MM.1S (cell line): ENCODE measurements at regions not wholly inside any gene's neighbourhood (a gene's known extent, or its start where the extent isn't known, plus 50 kb on each side); places are given as distances from the start of the nearest gene placed in this dataset.

ENCODE experiments used
- DNase-seq: peaks from one replicate; pipeline ENCODE4 v3.0.0-alpha.2; 2015
- H2AFZ ChIP-seq: fragments of 300-600 bp; sonication (generic); 2 replicates; pipeline ENCODE4 v1.6.0; 2016; ENCODE audit warnings: antibody characterized with exemption, low read length
- H3F3A ChIP-seq: fragments of 300-600 bp; sonication (generic); 2 replicates; pipeline ENCODE4 v1.6.1; 2016; ENCODE audit warnings: mild to moderate bottlenecking, antibody characterized with exemption, low read length, moderate library complexity, mixed read lengths; ENCODE audit not compliant: insufficient read depth
- H3K27ac ChIP-seq: fragments of 300-600 bp; sonication (generic); 2 replicates; pipeline ENCODE4 v1.5.1; 2016; ENCODE audit warnings: mild to moderate bottlenecking, low read length
- H3K27me3 ChIP-seq: fragments of 300-600 bp; sonication (generic); replicated peaks from 2 replicates; pipeline ENCODE4 v1.6.0; 2016; ENCODE audit warnings: low read length; ENCODE audit not compliant: insufficient read depth
- H3K36me3 ChIP-seq: fragments of 300-600 bp; sonication (generic); replicated peaks from 2 replicates; pipeline ENCODE4 v1.6.1; 2016; ENCODE audit warnings: mild to moderate bottlenecking, low read length, mixed read lengths; ENCODE audit not compliant: insufficient read depth
- H3K4me1 ChIP-seq: fragments of 300-600 bp; sonication (generic); 2 replicates; pipeline ENCODE4 v1.6.1; 2016; ENCODE audit warnings: low read length, mixed read lengths
- H3K4me2 ChIP-seq: fragments of 300-600 bp; sonication (generic); 2 replicates; pipeline ENCODE4 v1.6.0; 2016; ENCODE audit warnings: low read depth, low read length
- H3K4me3 ChIP-seq: fragments of 300-600 bp; sonication (generic); 2 replicates; pipeline ENCODE4 v1.5.1; 2016; ENCODE audit warnings: low read length, mixed read lengths
- H3K79me2 ChIP-seq: fragments of 300-600 bp; sonication (generic); 2 replicates; pipeline ENCODE4 v1.6.1; 2016; ENCODE audit warnings: mixed run types, low read length, mixed read lengths
- H3K9ac ChIP-seq: fragments of 300-600 bp; sonication (generic); 2 replicates; pipeline ENCODE4 v1.6.1; 2016; ENCODE audit warnings: low read length, mixed read lengths
- H3K9me2 ChIP-seq: fragments of 300-600 bp; sonication (generic); replicated peaks from 2 replicates; pipeline ENCODE4 v1.6.1; 2016; ENCODE audit warnings: mild to moderate bottlenecking, low read length, mixed read lengths; ENCODE audit not compliant: insufficient read depth
- H3K9me3 ChIP-seq: fragments of 300-600 bp; sonication (generic); replicated peaks from 2 replicates; pipeline ENCODE4 v1.6.1; 2016; ENCODE audit warnings: mild to moderate bottlenecking, low read length, mixed read lengths; ENCODE audit not compliant: insufficient read depth
- H4K20me1 ChIP-seq: fragments of 300-600 bp; sonication (generic); 2 replicates; pipeline ENCODE4 v1.6.1; 2016; ENCODE audit warnings: mild to moderate bottlenecking, low read length, moderate library complexity, mixed read lengths; ENCODE audit not compliant: insufficient read depth
- EZH2 ChIP-seq: fragments of 300-600 bp; sonication (generic); optimal IDR thresholded peaks from 2 replicates; pipeline ENCODE3; 2017; ENCODE audit warnings: low read depth, mild to moderate bottlenecking, antibody characterized with exemption, low read length, mixed read lengths
- EZH2phosphoT487 ChIP-seq: fragments of 300-600 bp; sonication (generic); IDR thresholded peaks from 2 replicates; pipeline ENCODE4 v1.6.1; 2018; ENCODE audit warnings: antibody characterized with exemption, low read length
- TF ChIP-seq, protein P1 (sequence below): fragments of 300-600 bp; sonication (generic); IDR thresholded peaks from 2 replicates; pipeline ENCODE4 v1.5.1; 2016; ENCODE audit warnings: antibody characterized with exemption, low read length, mixed read lengths

- Histone ChIP-seq H3K4me2 (no peak overlapping the region), H3K9ac (no peak overlapping the region), H3F3A (no peaks in the 10 kb centered on the region), H3K4me1 (no peaks in the 10 kb centered on the region), H2AFZ (no peak overlapping the region), H3K79me2 (no peaks in the 10 kb centered on the region), H3K9me3 (no peaks in the 10 kb centered on the region), H4K20me1 (no peaks in the 10 kb centered on the region), H3K27me3 (peaks cover 38% of the 10 kb centered on the region), H3K4me3 (no peak overlapping the region), H3K9me2 (no peaks in the 10 kb centered on the region), H3K27ac (no peak overlapping the region), H3K36me3 (no peaks in the 10 kb centered on the region)
- TF ChIP-seq EZH2, result no peak
- TF ChIP-seq EZH2phosphoT487, result no peak
- TF ChIP-seq, protein P1, sequence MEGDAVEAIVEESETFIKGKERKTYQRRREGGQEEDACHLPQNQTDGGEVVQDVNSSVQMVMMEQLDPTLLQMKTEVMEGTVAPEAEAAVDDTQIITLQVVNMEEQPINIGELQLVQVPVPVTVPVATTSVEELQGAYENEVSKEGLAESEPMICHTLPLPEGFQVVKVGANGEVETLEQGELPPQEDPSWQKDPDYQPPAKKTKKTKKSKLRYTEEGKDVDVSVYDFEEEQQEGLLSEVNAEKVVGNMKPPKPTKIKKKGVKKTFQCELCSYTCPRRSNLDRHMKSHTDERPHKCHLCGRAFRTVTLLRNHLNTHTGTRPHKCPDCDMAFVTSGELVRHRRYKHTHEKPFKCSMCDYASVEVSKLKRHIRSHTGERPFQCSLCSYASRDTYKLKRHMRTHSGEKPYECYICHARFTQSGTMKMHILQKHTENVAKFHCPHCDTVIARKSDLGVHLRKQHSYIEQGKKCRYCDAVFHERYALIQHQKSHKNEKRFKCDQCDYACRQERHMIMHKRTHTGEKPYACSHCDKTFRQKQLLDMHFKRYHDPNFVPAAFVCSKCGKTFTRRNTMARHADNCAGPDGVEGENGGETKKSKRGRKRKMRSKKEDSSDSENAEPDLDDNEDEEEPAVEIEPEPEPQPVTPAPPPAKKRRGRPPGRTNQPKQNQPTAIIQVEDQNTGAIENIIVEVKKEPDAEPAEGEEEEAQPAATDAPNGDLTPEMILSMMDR, result no peak
- DNase-seq, result no peak
Observed at GRCh38 chr6:41419385-41419784, 84.0 kb downstream of the NCR2 start.

DNA sequence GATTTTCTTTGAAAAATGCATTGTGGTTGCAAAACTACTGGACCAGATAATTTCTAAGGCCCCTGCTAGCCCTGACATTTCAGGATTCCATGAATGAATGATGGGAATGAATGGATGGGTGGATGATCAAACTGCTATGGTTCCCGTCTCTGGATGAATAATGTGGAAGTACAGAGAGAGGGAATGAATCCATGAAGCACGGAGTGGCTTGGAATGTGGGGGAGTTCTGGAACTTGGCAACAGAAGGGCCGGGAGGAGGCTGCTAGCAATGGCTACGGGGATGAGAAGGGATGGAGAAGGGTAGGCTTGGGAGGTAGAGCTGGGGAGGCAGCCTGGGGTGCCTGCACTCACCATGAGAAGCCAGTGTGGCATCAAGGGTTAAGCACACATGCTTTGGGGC lies 84.8 kb downstream of the NCR2 start:
- Histone ChIP-seq H2AFZ (no peak overlapping the region), H3K79me2 (no peaks in the 10 kb centered on the region), H3K27ac (no peak overlapping the region), H4K20me1 (no peaks in the 10 kb centered on the region), H3K4me1 (no peaks in the 10 kb centered on the region), H3F3A (no peaks in the 10 kb centered on the region), H3K9ac (no peak overlapping the region), H3K27me3 (peaks cover 33% of the 10 kb centered on the region), H3K9me3 (no peaks in the 10 kb centered on the region), H3K4me2 (no peak overlapping the region), H3K36me3 (no peaks in the 10 kb centered on the region), H3K4me3 (no peak overlapping the region), H3K9me2 (no peaks in the 10 kb centered on the region)
- TF ChIP-seq EZH2, result no peak
- TF ChIP-seq, protein P1, result no peak
- no peak for TF ChIP-seq EZH2phosphoT487
- DNase-seq, result no peak

DNA sequence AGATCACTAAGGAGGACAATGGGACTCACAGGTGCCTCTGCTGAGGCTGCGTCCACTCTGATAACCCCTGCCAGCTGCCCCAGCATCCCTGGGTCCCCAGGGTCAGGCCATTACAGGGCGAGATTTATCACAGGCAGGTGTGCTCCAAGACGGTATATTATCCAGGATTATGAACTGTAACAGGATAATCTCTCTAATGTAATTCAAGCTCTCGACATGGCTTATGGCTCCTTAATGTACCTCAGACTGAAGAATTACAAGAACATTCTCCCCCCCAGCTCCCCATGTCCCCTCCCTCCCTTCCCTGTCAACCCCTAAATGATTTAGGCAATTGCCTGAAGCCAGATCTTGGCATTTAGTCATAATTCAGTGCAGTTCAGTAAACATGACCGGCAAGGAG lies 86.8 kb downstream of the NCR2 start:
- Histone ChIP-seq H3F3A (no peaks in the 10 kb centered on the region), H3K4me2 (no peak overlapping the region), H3K27me3 (peaks cover 33% of the 10 kb centered on the region), H4K20me1 (no peaks in the 10 kb centered on the region), H3K27ac (no peak overlapping the region), H3K79me2 (no peaks in the 10 kb centered on the region), H3K9me2 (no peaks in the 10 kb centered on the region), H3K9me3 (no peaks in the 10 kb centered on the region), H3K4me3 (no peak overlapping the region), H3K4me1 (no peaks in the 10 kb centered on the region), H3K36me3 (no peaks in the 10 kb centered on the region), H3K9ac (no peak overlapping the region), H2AFZ (no peak overlapping the region)
- TF ChIP-seq EZH2phosphoT487, result no peak
- TF ChIP-seq, protein P1, result no peak
- DNase-seq, result no peak

GRCh38 chr6:41423002-41423401 lies 87.6 kb downstream of the NCR2 start:
- H4K20me1 ChIP-seq, result no peaks in the 10 kb centered on the region
- H3K9me3 ChIP-seq, result no peaks in the 10 kb centered on the region
- no peaks in the 10 kb centered on the region for H3F3A ChIP-seq
- TF ChIP-seq EZH2phosphoT487 (no peak), EZH2 (no peak)
- TF ChIP-seq, protein P1, result no peak
- H3K79me2 ChIP-seq, result no peaks in the 10 kb centered on the region
- DNase-seq, result no peak
- peaks cover 38% of the 10 kb centered on the region for H3K27me3 ChIP-seq
- no peak overlapping the region for H3K4me2 ChIP-seq
- no peak overlapping the region for H2AFZ ChIP-seq
- H3K36me3 ChIP-seq, result no peaks in the 10 kb centered on the region
- no peaks in the 10 kb centered on the region for H3K9me2 ChIP-seq
- no peaks in the 10 kb centered on the region for H3K4me1 ChIP-seq
- H3K9ac ChIP-seq, result no peak overlapping the region
- no peak overlapping the region for H3K27ac ChIP-seq
- H3K4me3 ChIP-seq, result no peak overlapping the region
